HEK293 (cell line): ENCODE measurements at regions not wholly inside any gene's neighbourhood (a gene's known extent, or its start where the extent isn't known, plus 50 kb on each side); places are given as distances from the start of the nearest gene placed in this dataset.
"Not testable (repeated sequence)": the region's sequence is repeated elsewhere in the genome, so short reads cannot be mapped to it uniquely, and the experiment has no call there.

ENCODE experiments used
- CTCF ChIA-PET: fragments of 350-600 bp; formaldehyde crosslinking; extraction: SDS; loops from one replicate; lab custom pipeline; 2021; ENCODE audit warnings: antibody characterized with exemption; lab: Yijun Ruan, JAX
- POLR2A ChIA-PET: fragments of 300-600 bp; formaldehyde crosslinking; extraction: SDS; loops from one replicate; lab custom pipeline; 2020; ENCODE audit warnings: antibody characterized with exemption, inconsistent platforms; lab: Yijun Ruan, JAX
- H3K27ac ChIP-seq: fragments of 200-500 bp; sonication (Bioruptor generic); 2 replicates; pipeline ENCODE4 v1.5.1; 2014; ENCODE audit warnings: low read depth, low read length, control low read depth, inconsistent platforms; ENCODE audit errors: extremely low read depth
- H3K36me3 ChIP-seq, 2 experiments: fragments of 200-500 bp in 1 of 2; sonication (Bioruptor generic) in 1 of 2; 1 replicate in 1 of 2; 2 replicates in 1 of 2; pipeline ENCODE4 v1.5.1; 2014 to 2017; ENCODE audit warnings: inconsistent platforms in 2 of 2, low read length in 2 of 2; ENCODE audit not compliant: control insufficient read depth in 2 of 2, insufficient read depth in 1 of 2
- H3K4me1 ChIP-seq: fragments of 200-500 bp; sonication (Bioruptor generic); 2 replicates; pipeline ENCODE4 v1.5.1; 2014; ENCODE audit warnings: mild to moderate bottlenecking, low read length, inconsistent platforms; ENCODE audit not compliant: control insufficient read depth, insufficient read depth
- H3K4me3 ChIP-seq: 2 replicates; pipeline ENCODE4 v1.5.1; 2011; ENCODE audit warnings: low read depth, mild to moderate bottlenecking, control low read depth, low read length, moderate library complexity
- H3K9me3 ChIP-seq: fragments of 200-500 bp; sonication (Bioruptor generic); 2 replicates; pipeline ENCODE4 v1.5.1; 2014; ENCODE audit warnings: low read depth, low read length, inconsistent platforms; ENCODE audit not compliant: control insufficient read depth, insufficient read depth
- MEIS1 ChIP-seq: sonication (generic); formaldehyde crosslinking; IDR thresholded peaks from 2 replicates; pipeline ENCODE4 v1.8.1; 2022; ENCODE audit warnings: missing genetic modification reagents, mild to moderate bottlenecking, borderline replicate concordance
- REST ChIP-seq: fragments of 450-650 bp; formaldehyde crosslinking; IDR thresholded peaks from 2 replicates; pipeline ENCODE4 v1.5.1; 2016; ENCODE audit warnings: missing biosample characterization, missing genetic modification characterization
- ZBTB44 ChIP-seq: fragments of 450-650 bp; IDR thresholded peaks from 2 replicates; pipeline ENCODE4 v1.5.1; 2018; ENCODE audit warnings: missing biosample characterization, mild to moderate bottlenecking, missing genetic modification characterization
- ZNF114 ChIP-seq: fragments of 450-650 bp; formaldehyde crosslinking; IDR thresholded peaks from 2 replicates; pipeline ENCODE4 v1.5.0; 2017; ENCODE audit warnings: missing biosample characterization, missing genetic modification characterization
- ZNF148 ChIP-seq: fragments of 450-650 bp; formaldehyde crosslinking; IDR thresholded peaks from 2 replicates; pipeline ENCODE4 v1.5.0; 2017; ENCODE audit warnings: missing biosample characterization, missing genetic modification characterization, borderline replicate concordance
- ZNF184 ChIP-seq: fragments of 450-650 bp; IDR thresholded peaks from 2 replicates; pipeline ENCODE4 v1.5.1; 2018; ENCODE audit warnings: missing biosample characterization, mild to moderate bottlenecking, missing genetic modification characterization
- ZNF302 ChIP-seq: fragments of 450-650 bp; formaldehyde crosslinking; IDR thresholded peaks from 2 replicates; pipeline ENCODE4 v1.5.1; 2016; ENCODE audit warnings: missing biosample characterization, missing genetic modification characterization, low read depth
- ZNF561 ChIP-seq: fragments of 450-650 bp; IDR thresholded peaks from 2 replicates; pipeline ENCODE4 v1.5.1; 2018; ENCODE audit warnings: missing biosample characterization, missing genetic modification characterization, borderline replicate concordance
- ZNF610 ChIP-seq: fragments of 450-650 bp; formaldehyde crosslinking; IDR thresholded peaks from 2 replicates; pipeline ENCODE4 v1.5.1; 2016; ENCODE audit warnings: missing biosample characterization, missing genetic modification characterization, borderline replicate concordance
- ZNF654 ChIP-seq: fragments of 450-650 bp; formaldehyde crosslinking; IDR thresholded peaks from 2 replicates; pipeline ENCODE4 v1.5.1; 2016; ENCODE audit warnings: low read depth, missing biosample characterization, missing genetic modification characterization
- ZNF658 ChIP-seq: fragments of 450-650 bp; formaldehyde crosslinking; IDR thresholded peaks from 2 replicates; pipeline ENCODE4; 2016; ENCODE audit warnings: missing biosample characterization, missing genetic modification characterization
- ZNF692 ChIP-seq: fragments of 450-650 bp; formaldehyde crosslinking; IDR thresholded peaks from 2 replicates; pipeline ENCODE4 v1.5.1; 2016; ENCODE audit warnings: missing biosample characterization, missing genetic modification characterization
- ZNF707 ChIP-seq: fragments of 450-650 bp; formaldehyde crosslinking; IDR thresholded peaks from 2 replicates; pipeline ENCODE4 v1.5.1; 2016; ENCODE audit warnings: missing biosample characterization, missing genetic modification characterization
- ZNF747 ChIP-seq: fragments of 450-650 bp; formaldehyde crosslinking; IDR thresholded peaks from 2 replicates; pipeline ENCODE4 v1.5.1; 2016; ENCODE audit warnings: missing biosample characterization, missing genetic modification characterization
- ZXDB ChIP-seq: fragments of 450-650 bp; formaldehyde crosslinking; IDR thresholded peaks from 2 replicates; pipeline ENCODE4 v1.5.1; 2016; ENCODE audit warnings: missing biosample characterization, missing genetic modification characterization

GRCh38 chr5:51632027-51632426 is 248.8 kb downstream of the ISL1 start (continued):
- TF ChIP-seq ZNF654 (tag by site-specific recombination) (no peak), REST (tag by site-specific recombination) (no peak), ZNF561 (no peak)
- TF ChIP-seq, all 188 proteins: peak for 0

- CTCF ChIA-PET, result no interaction called here
- no peak for TF ChIP-seq ZNF184 (tag by site-specific recombination)
- TF ChIP-seq ZNF692 (tag by site-specific recombination), result no peak
- TF ChIP-seq ZNF610, result no peak
- no peak for TF ChIP-seq ZNF148 (tag by site-specific recombination)
- no peak for TF ChIP-seq ZXDB
- TF ChIP-seq ZNF747, result no peak
- no peaks in the 10 kb centered on the region for H3K9me3 ChIP-seq
- POLR2A ChIA-PET, result no interaction called here
- no peak overlapping the region for H3K27ac ChIP-seq
- H3K4me1 ChIP-seq, result no peaks in the 10 kb centered on the region
- H3K36me3 ChIP-seq, result no peaks in the 10 kb centered on the region
- no peak overlapping the region for H3K4me3 ChIP-seq
These were observed 249.5 kb downstream of the ISL1 start for GRCh38 chr5:51632793-51633192.

GRCh38 chr5:51636973-51637372 is 253.7 kb downstream of the ISL1 start:
- POLR2A ChIA-PET, H3K4me3 ChIP-seq, H3K36me3 ChIP-seq, H3K27ac ChIP-seq, H3K4me1 ChIP-seq, CTCF ChIA-PET, H3K9me3 ChIP-seq: not testable (repeated sequence)

- Histone ChIP-seq H3K36me3 (no peaks in the 10 kb centered on the region), H3K4me1 (no peaks in the 10 kb centered on the region), H3K9me3 (no peaks in the 10 kb centered on the region), H3K4me3 (no peak overlapping the region), H3K27ac (no peak overlapping the region)
- TF ChIP-seq ZNF302 (tag by site-specific recombination) (no peak), ZNF707 (no peak), ZNF658 (tag by site-specific recombination) (no peak), MEIS1 (CRISPR knock-in tag) (no peak), ZNF114 (tag by site-specific recombination) (no peak), ZBTB44 (tag by site-specific recombination) (no peak)
- ChIA-PET POLR2A (no interaction called here), CTCF (no interaction called here)
These were observed 261.7 kb downstream of the ISL1 start for GRCh38 chr5:51644976-51645375.
